IMR-90 (cell line): ENCODE measurements at regions not wholly inside any gene's neighbourhood (a gene's known extent, or its start where the extent isn't known, plus 50 kb on each side); places are given as distances from the start of the nearest gene placed in this dataset.

Source experiments
- CEBPB ChIP-seq: IDR thresholded peaks from 2 replicates; pipeline ENCODE4 v1.6.1; 2012; ENCODE audit warnings: low read depth, low read length, improper control_type of control experiment
- CHD1 ChIP-seq: IDR thresholded peaks from 2 replicates; pipeline ENCODE4 v1.6.1; 2012; ENCODE audit warnings: low read depth, low read length, improper control_type of control experiment
- ELK1 ChIP-seq: fragments of 150-350 bp; IDR thresholded peaks from 2 replicates; pipeline ENCODE4 v1.6.1; 2016; ENCODE audit warnings: low read depth, mild to moderate bottlenecking, low read length, moderate library complexity, borderline replicate concordance
- FOS ChIP-seq: fragments of 150-350 bp; IDR thresholded peaks from 2 replicates; pipeline ENCODE4 v1.6.1; 2016; ENCODE audit warnings: low read depth, low read length
- MAFK ChIP-seq: IDR thresholded peaks from 2 replicates; pipeline ENCODE4 v1.6.1; 2012; ENCODE audit warnings: low read depth, low read length, improper control_type of control experiment
- MAZ ChIP-seq: IDR thresholded peaks from 2 replicates; pipeline ENCODE4 v1.6.1; 2012; ENCODE audit warnings: low read depth, mild to moderate bottlenecking, low read length, improper control_type of control experiment, moderate library complexity, borderline replicate concordance
- MXI1 ChIP-seq: IDR thresholded peaks from 2 replicates; pipeline ENCODE4 v1.6.1; 2012; ENCODE audit warnings: low read depth, mild to moderate bottlenecking, low read length, moderate library complexity, borderline replicate concordance
- POLR2A ChIP-seq: IDR thresholded peaks from 2 replicates; pipeline ENCODE4 v1.6.1; 2012; ENCODE audit warnings: mild to moderate bottlenecking, low read depth, low read length
- RAD21 ChIP-seq: IDR thresholded peaks from 2 replicates; pipeline ENCODE4 v1.6.1; 2012; ENCODE audit warnings: low read length, improper control_type of control experiment
- RCOR1 ChIP-seq: IDR thresholded peaks from 2 replicates; pipeline ENCODE4 v1.6.1; 2012; ENCODE audit warnings: mild to moderate bottlenecking, low read length, improper control_type of control experiment; ENCODE audit not compliant: insufficient replicate concordance
- RFX5 ChIP-seq: IDR thresholded peaks from 2 replicates; pipeline ENCODE4 v1.8.0; 2012; ENCODE audit warnings: low read depth, mild to moderate bottlenecking, low read length, moderate library complexity
- TF ChIP-seq, protein P1 (sequence below): conservative IDR thresholded peaks from 2 replicates; pipeline ENCODE4 v1.5.1; 2012; ENCODE audit warnings: mild to moderate bottlenecking, low read depth, low read length, improper control_type of control experiment
- TF ChIP-seq, protein P2 (sequence below): fragments of 150-350 bp; IDR thresholded peaks from 2 replicates; pipeline ENCODE4 v1.6.1; 2017; ENCODE audit warnings: mild to moderate bottlenecking, antibody characterized with exemption, low read length, low read depth

DNA sequence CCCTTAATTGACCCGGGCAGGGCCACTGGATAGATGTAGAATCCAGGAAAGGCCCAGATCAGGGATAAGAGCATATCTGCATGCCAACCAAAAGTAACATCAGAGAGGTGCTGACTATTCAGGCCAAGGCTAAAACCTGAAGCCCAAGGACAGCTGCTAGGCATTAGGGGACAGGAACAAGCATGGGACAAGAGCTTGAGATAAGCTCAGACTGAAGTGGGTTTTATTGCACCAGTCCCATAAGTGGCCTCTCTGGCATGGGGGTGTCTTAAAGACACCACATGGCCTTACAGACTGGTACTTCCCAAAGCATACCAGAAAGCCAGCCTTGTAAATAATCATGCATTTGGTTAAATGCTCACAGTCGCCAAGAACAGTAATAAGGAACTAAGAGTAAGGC is 376.1 kb downstream of the FBXW7 start:
- TF ChIP-seq, protein P1, sequence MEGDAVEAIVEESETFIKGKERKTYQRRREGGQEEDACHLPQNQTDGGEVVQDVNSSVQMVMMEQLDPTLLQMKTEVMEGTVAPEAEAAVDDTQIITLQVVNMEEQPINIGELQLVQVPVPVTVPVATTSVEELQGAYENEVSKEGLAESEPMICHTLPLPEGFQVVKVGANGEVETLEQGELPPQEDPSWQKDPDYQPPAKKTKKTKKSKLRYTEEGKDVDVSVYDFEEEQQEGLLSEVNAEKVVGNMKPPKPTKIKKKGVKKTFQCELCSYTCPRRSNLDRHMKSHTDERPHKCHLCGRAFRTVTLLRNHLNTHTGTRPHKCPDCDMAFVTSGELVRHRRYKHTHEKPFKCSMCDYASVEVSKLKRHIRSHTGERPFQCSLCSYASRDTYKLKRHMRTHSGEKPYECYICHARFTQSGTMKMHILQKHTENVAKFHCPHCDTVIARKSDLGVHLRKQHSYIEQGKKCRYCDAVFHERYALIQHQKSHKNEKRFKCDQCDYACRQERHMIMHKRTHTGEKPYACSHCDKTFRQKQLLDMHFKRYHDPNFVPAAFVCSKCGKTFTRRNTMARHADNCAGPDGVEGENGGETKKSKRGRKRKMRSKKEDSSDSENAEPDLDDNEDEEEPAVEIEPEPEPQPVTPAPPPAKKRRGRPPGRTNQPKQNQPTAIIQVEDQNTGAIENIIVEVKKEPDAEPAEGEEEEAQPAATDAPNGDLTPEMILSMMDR, result no peak
- TF ChIP-seq RAD21, result no peak
- no peak for TF ChIP-seq RFX5
- TF ChIP-seq POLR2A, result no peak
- no peak for TF ChIP-seq CEBPB
- TF ChIP-seq RCOR1, result no peak
- no peak for TF ChIP-seq ELK1
- no peak for TF ChIP-seq FOS
- no peak for TF ChIP-seq MXI1
- TF ChIP-seq, protein P2, sequence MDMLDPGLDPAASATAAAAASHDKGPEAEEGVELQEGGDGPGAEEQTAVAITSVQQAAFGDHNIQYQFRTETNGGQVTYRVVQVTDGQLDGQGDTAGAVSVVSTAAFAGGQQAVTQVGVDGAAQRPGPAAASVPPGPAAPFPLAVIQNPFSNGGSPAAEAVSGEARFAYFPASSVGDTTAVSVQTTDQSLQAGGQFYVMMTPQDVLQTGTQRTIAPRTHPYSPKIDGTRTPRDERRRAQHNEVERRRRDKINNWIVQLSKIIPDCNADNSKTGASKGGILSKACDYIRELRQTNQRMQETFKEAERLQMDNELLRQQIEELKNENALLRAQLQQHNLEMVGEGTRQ, result no peak
- no peak for TF ChIP-seq CHD1
- no peak for TF ChIP-seq MAZ
- no peak for TF ChIP-seq MAFK
